GM12878 (cell line): ENCODE measurements at regions not wholly inside any gene's neighbourhood (a gene's known extent, or its start where the extent isn't known, plus 50 kb on each side); places are given as distances from the start of the nearest gene placed in this dataset.
A peak's percentile ranks its signal among the peaks of the same experiment; 100 is the strongest.

Experiments
- ATAC-seq: fragments of 200-7000 bp; cut with Tn5 transposase; 3 replicates; pipeline ENCODE4 v1.9.1; 2020; ENCODE audit warnings: mild to moderate bottlenecking, moderate library complexity
- BruUV-seq: library from RNA; stranded (reverse); fragments of 400-500 nt; replicated peaks from 2 replicates; lab custom pipeline; 2021; lab: Mats Ljungman, UMichigan
- CTCF ChIA-PET: fragments of 300-600 bp; sonication (Branson Sonifier 250); formaldehyde crosslinking; extraction: SDS; loops from one replicate; lab custom pipeline; 2021; ENCODE audit warnings: inconsistent platforms; lab: Yijun Ruan, JAX
- POLR2A ChIA-PET: fragments of 350-600 bp; formaldehyde crosslinking; extraction: SDS; loops from one replicate; lab custom pipeline; 2021; ENCODE audit warnings: inconsistent platforms; lab: Charles Lee
- RAD21 ChIA-PET: fragments of 300-600 bp; sonication (Branson Sonifier 250); formaldehyde crosslinking; loops from one replicate; lab custom pipeline; 2023; ENCODE audit warnings: antibody characterized with exemption; ENCODE audit not compliant: unreplicated experiment; lab: Charles Lee
- SMC1A ChIA-PET: fragments of 300-600 bp; sonication (Branson Sonifier 250); formaldehyde crosslinking; loops from one replicate; lab custom pipeline; 2023; ENCODE audit not compliant: unreplicated experiment, uncharacterized antibody; lab: Charles Lee
- DNase-seq: peaks from one replicate; pipeline ENCODE4 v3.0.0-alpha.2; 2011; ENCODE audit warnings: low read depth, low spot score
- FAIRE-seq: peaks from 3 replicates; lab custom pipeline; 2011; peaks lifted over from hg19 to GRCh38; lab: Jason Lieb, UNC
- H2AFZ ChIP-seq: 2 replicates; pipeline ENCODE4 v1.6.0; 2011; ENCODE audit warnings: low read depth, low read length, control low read depth; ENCODE audit not compliant: control insufficient read depth
- H3K27ac ChIP-seq: 2 replicates; pipeline ENCODE4 v1.5.1; 2011; ENCODE audit warnings: control low read depth; ENCODE audit not compliant: control insufficient read depth, insufficient read depth
- H3K27me3 ChIP-seq, 2 experiments: replicated peaks in 1 of 2; 2 replicates each; pipeline versions ENCODE4 v1.6.0 to v1.6.1; 2011; ENCODE audit warnings: low read length in 1 of 2; ENCODE audit not compliant: control insufficient read depth in 2 of 2, insufficient read depth in 2 of 2
- H3K36me3 ChIP-seq, 2 experiments: 2 replicates each; pipeline ENCODE4 v1.5.1; 2011; ENCODE audit warnings: low read length in 1 of 2; ENCODE audit not compliant: control insufficient read depth in 2 of 2, insufficient read depth in 2 of 2
- H3K4me1 ChIP-seq: 2 replicates; pipeline ENCODE4 v1.6.1; 2011; ENCODE audit warnings: mild to moderate bottlenecking, low read length, moderate library complexity, mixed read lengths; ENCODE audit not compliant: control insufficient read depth, insufficient read depth
- H3K4me2 ChIP-seq: 2 replicates; pipeline ENCODE4 v1.6.0; 2011; ENCODE audit warnings: control low read depth; ENCODE audit not compliant: control insufficient read depth, insufficient read depth
- H3K4me3 ChIP-seq: fragments of 200-600 bp; sonication (generic); 2 replicates; pipeline ENCODE4 v1.5.1; 2016
- H3K79me2 ChIP-seq: 2 replicates; pipeline ENCODE4 v1.6.0; 2011; ENCODE audit warnings: low read length; ENCODE audit not compliant: control insufficient read depth, insufficient read depth
- H3K9ac ChIP-seq: 2 replicates; pipeline ENCODE4 v1.8.0; 2011; ENCODE audit warnings: low read length, control low read depth, mixed read lengths; ENCODE audit not compliant: control insufficient read depth, insufficient read depth
- H3K9me3 ChIP-seq: replicated peaks from 3 replicates; pipeline ENCODE4 v1.5.1; 2011; ENCODE audit warnings: mild to moderate bottlenecking, low read length; ENCODE audit not compliant: control insufficient read depth, insufficient read depth
- H4K20me1 ChIP-seq: 2 replicates; pipeline ENCODE4 v1.6.0; 2011; ENCODE audit not compliant: control insufficient read depth, insufficient read depth
- CREB1 ChIP-seq: IDR thresholded peaks from 2 replicates; pipeline ENCODE4 v1.6.1; 2012; ENCODE audit warnings: low read depth, mild to moderate bottlenecking, inconsistent platforms
- CUX1 ChIP-seq: IDR thresholded peaks from 2 replicates; pipeline ENCODE4 v1.6.1; 2012; ENCODE audit warnings: improper control_type of control experiment, low read depth, low read length; ENCODE audit not compliant: insufficient replicate concordance
- HDGF ChIP-seq: fragments of 450-650 bp; IDR thresholded peaks from 2 replicates; pipeline ENCODE4 v1.6.1; 2016; ENCODE audit warnings: antibody characterized with exemption
- MYB ChIP-seq: fragments of 150-350 bp; IDR thresholded peaks from 2 replicates; pipeline ENCODE4 v1.6.1; 2014; ENCODE audit warnings: mild to moderate bottlenecking, low read depth, low read length, borderline replicate concordance
- SKIL ChIP-seq: fragments of 450-650 bp; IDR thresholded peaks from 2 replicates; pipeline ENCODE4 v1.6.1; 2017; ENCODE audit warnings: mild to moderate bottlenecking, low read depth, inconsistent platforms; ENCODE audit not compliant: poor library complexity, severe bottlenecking
- WGBS: methylation state at CpG from one replicate; pipeline ENCODE4 v1.1.6; 2016; ENCODE audit warnings: low lambda C conversion rate; ENCODE audit not compliant: insufficient replicate concordance, insufficient coverage; ENCODE audit errors: missing lambda C conversion rate; 5-methylcytosine and 5-hydroxymethylcytosine counted together
- in situ Hi-C: fragments of 300-500 bp; cut with MboI; formaldehyde crosslinking; loops from 9 replicates; pipeline ENCODE4 v1.14.3; 2018; ENCODE audit warnings: mixed read lengths
- intact Hi-C: fragments of 100-400 bp; cut with micrococcal nuclease; formaldehyde crosslinking; loops from one replicate; pipeline ENCODE4 v1.14.2; 2022; ENCODE audit not compliant: unreplicated experiment

DNA sequence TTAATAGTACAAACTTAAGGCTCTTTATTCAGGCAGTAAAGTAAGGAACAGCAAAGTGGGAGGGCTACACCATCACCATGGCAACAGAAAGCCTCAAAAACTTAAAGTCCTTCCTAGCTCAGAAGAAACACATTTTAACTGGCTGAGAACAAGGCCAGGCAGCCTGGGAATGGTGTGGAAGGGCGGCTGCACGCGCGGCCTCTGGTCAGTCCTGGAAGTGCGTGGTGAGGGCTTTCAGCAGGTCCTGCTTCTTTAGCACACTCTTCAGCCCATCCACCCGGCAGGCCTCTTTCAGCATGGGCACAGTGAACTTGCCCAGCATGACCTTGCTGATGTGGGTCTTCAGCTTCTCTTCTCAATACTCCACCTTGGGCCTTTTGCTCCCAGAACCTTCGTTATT is 133.0 kb downstream of the CYP26A1 start (continued):
- TF ChIP-seq CUX1 (no peak), MYB (no peak), HDGF (no peak)

DNA sequence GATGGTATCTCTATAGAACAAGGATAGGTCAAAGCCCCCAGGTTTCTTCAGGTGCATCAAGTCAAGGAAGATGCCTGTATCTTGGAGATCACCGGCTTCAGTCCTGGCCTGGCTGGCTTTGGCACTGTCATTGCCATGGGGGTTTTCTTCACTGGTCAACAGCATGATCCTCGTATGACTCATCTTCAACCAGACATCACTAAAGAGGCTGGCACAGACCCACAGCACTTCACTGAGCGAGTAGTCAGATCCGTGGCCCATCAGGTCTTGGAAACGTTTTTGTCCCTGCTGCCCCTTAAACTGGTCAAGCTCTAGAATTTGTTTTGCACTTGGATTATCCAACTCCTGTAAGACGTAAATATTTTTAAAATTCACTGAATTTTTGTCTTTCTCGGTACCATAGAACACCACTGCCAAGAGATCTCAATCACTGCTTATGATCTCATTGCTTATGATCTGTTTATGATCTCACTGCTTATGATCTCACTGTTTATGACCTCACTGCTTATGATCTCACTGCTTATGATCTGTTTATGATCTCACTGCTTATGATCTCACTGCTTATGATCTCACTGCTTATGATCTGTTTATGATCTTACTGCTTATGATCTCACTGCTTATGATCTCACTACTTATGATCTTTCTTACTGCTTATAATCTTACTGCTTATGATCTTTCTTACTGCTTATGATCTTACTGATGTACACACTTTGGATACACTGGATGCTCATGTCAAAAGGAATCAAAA is 135.2 kb downstream of the CYP26A1 start:
- H4K20me1 ChIP-seq = no peaks in the 10 kb centered on the region
- ChIA-PET POLR2A (no interaction called here), RAD21 (no interaction called here), CTCF (no interaction called here), SMC1A (no interaction called here)
- no peaks in the 10 kb centered on the region; a peak in 1 of 4 replicates for H3K27me3 ChIP-seq
- H3K4me2 ChIP-seq = no peak overlapping the region
- 16% methylated on average over 7 of the region's 7 CpGs for WGBS
- peak; percentile 83 for FAIRE-seq
- ATAC-seq = peak; percentile 44; the same call in 1 of the 3 replicates
- H3K9ac ChIP-seq = no peak overlapping the region
- H3K4me1 ChIP-seq = no peaks in the 10 kb centered on the region
- no peak for DNase-seq
- BruUV-seq = no TSS peak
- no peak overlapping the region for H2AFZ ChIP-seq
- in situ Hi-C loops (no loop called here), intact Hi-C loops (no loop called here)
- no peak overlapping the region for H3K4me3 ChIP-seq
- no peaks in the 10 kb centered on the region for H3K36me3 ChIP-seq
- 0 out of 2 replicates have a peak, but pooled peaks have one; percentile 36 for TF ChIP-seq CREB1
- TF ChIP-seq SKIL = no peak
- TF ChIP-seq, all 136 proteins: peak for 1
- H3K79me2 ChIP-seq = no peaks in the 10 kb centered on the region
- H3K27ac ChIP-seq = no peak overlapping the region
- H3K9me3 ChIP-seq = no peaks in the 10 kb centered on the region
